ENCODE measurements at regions not wholly inside any gene's neighbourhood (a gene's known extent, or its start where the extent isn't known, plus 50 kb on each side); places are given as distances from the start of the nearest gene placed in this dataset.

GRCh38 chr7:33837356-33837851 lies 67.9 kb upstream of the BMPER start:
- no peaks in the 10 kb centered on the region for H3K36me3 ChIP-seq (ENCODE audit: control insufficient read depth, insufficient read depth, low read length)
- DNase-seq (no peak), ATAC-seq (no peak)
- no peaks in the 10 kb centered on the region for H3K4me1 ChIP-seq (ENCODE audit: control insufficient read depth, insufficient read depth, low read length)
- Mint-ChIP-seq H3K4me1 (no peaks in the 10 kb centered on the region), H3K36me3 (no peaks in the 10 kb centered on the region), H3K27ac (no peak overlapping the region), H3K9me3 (peaks cover 0 to 4% of the 10 kb centered on the region in 2 donors), H3K27me3 (ENCODE audit: low read depth in 2 of 2) (no peaks in the 10 kb centered on the region), H3K4me3 (no peak overlapping the region)
- intact Hi-C loops (cut with micrococcal nuclease): no loop called here
- 93% methylated on average over 14 of the region's 14 CpGs for WGBS (ENCODE audit: insufficient coverage)
- H3K4me3 ChIP-seq (ENCODE audit: low read length): no peak overlapping the region
- no peak overlapping the region for H3K27ac ChIP-seq (ENCODE audit: low read length)
- no peaks in the 10 kb centered on the region for H3K27me3 ChIP-seq (ENCODE audit: control insufficient read depth, insufficient read depth, low read length)
- TF ChIP-seq CTCF (IDR thresholded peaks at IDR 0.05): no peak
- no peaks in the 10 kb centered on the region for H3K9me3 ChIP-seq (ENCODE audit: control insufficient read depth, insufficient read depth, low read length)

- Mint-ChIP-seq H3K27ac (no peak overlapping the region), H3K36me3 (no peaks in the 10 kb centered on the region), H3K9me3 (peaks cover 3 to 4% of the 10 kb centered on the region in 2 donors), H3K27me3 (ENCODE audit: low read depth in 2 of 2) (no peaks in the 10 kb centered on the region), H3K4me1 (no peaks in the 10 kb centered on the region), H3K4me3 (no peak overlapping the region)
- no peaks in the 10 kb centered on the region for H3K27me3 ChIP-seq (ENCODE audit: control insufficient read depth, insufficient read depth, low read length)
- no peak for ATAC-seq
- no peaks in the 10 kb centered on the region for H3K9me3 ChIP-seq (ENCODE audit: control insufficient read depth, insufficient read depth, low read length)
- H3K36me3 ChIP-seq (ENCODE audit: control insufficient read depth, insufficient read depth, low read length): no peaks in the 10 kb centered on the region
- TF ChIP-seq CTCF (IDR thresholded peaks at IDR 0.05): no peak
- no peaks in the 10 kb centered on the region for H3K4me1 ChIP-seq (ENCODE audit: control insufficient read depth, insufficient read depth, low read length)
- intact Hi-C loops (cut with micrococcal nuclease): no loop called here
- WGBS (ENCODE audit: insufficient coverage): 79% methylated on average over 1 of the region's 1 CpG
- H3K27ac ChIP-seq (ENCODE audit: low read length): no peak overlapping the region
- no peak for DNase-seq
- no peak overlapping the region for H3K4me3 ChIP-seq (ENCODE audit: low read length)
These were observed 64.3 kb upstream of the BMPER start for GRCh38 chr7:33841031-33841430.

- no peak for DNase-seq
- intact Hi-C loops (cut with micrococcal nuclease): no loop called here
- ATAC-seq: no peak
- no peak overlapping the region for H3K27ac ChIP-seq (ENCODE audit: low read length)
- no peaks in the 10 kb centered on the region for H3K36me3 ChIP-seq (ENCODE audit: control insufficient read depth, insufficient read depth, low read length)
- Mint-ChIP-seq H3K4me1 (no peaks in the 10 kb centered on the region), H3K36me3 (no peaks in the 10 kb centered on the region), H3K4me3 (no peak overlapping the region), H3K9me3 (peaks cover 2 to 3% of the 10 kb centered on the region in 2 donors), H3K27ac (no peak overlapping the region), H3K27me3 (ENCODE audit: low read depth in 2 of 2) (no peaks in the 10 kb centered on the region)
- H3K4me1 ChIP-seq (ENCODE audit: control insufficient read depth, insufficient read depth, low read length): no peaks in the 10 kb centered on the region
- WGBS (ENCODE audit: insufficient coverage): 76% methylated on average over 2 of the region's 3 CpGs
- no peaks in the 10 kb centered on the region for H3K9me3 ChIP-seq (ENCODE audit: control insufficient read depth, insufficient read depth, low read length)
- TF ChIP-seq CTCF (IDR thresholded peaks at IDR 0.05): no peak
- H3K27me3 ChIP-seq (ENCODE audit: control insufficient read depth, insufficient read depth, low read length): no peaks in the 10 kb centered on the region
- H3K4me3 ChIP-seq (ENCODE audit: low read length): no peak overlapping the region
These were observed 63.6 kb upstream of the BMPER start for GRCh38 chr7:33841705-33842129.

GRCh38 chr7:33842150-33842549 lies 63.2 kb upstream of the BMPER start:
- Mint-ChIP-seq H3K9me3 (peaks cover 0 to 3% of the 10 kb centered on the region in 2 donors), H3K27me3 (ENCODE audit: low read depth in 2 of 2) (no peaks in the 10 kb centered on the region), H3K4me1 (no peaks in the 10 kb centered on the region), H3K27ac (no peak overlapping the region), H3K4me3 (no peak overlapping the region), H3K36me3 (no peaks in the 10 kb centered on the region)
- H3K27me3 ChIP-seq (ENCODE audit: control insufficient read depth, insufficient read depth, low read length): no peaks in the 10 kb centered on the region
- WGBS (ENCODE audit: insufficient coverage): 97% methylated on average over 3 of the region's 3 CpGs
- no peaks in the 10 kb centered on the region for H3K9me3 ChIP-seq (ENCODE audit: control insufficient read depth, insufficient read depth, low read length)
- TF ChIP-seq CTCF (IDR thresholded peaks at IDR 0.05): no peak
- no peaks in the 10 kb centered on the region for H3K4me1 ChIP-seq (ENCODE audit: control insufficient read depth, insufficient read depth, low read length)
- no peak for DNase-seq
- H3K36me3 ChIP-seq (ENCODE audit: control insufficient read depth, insufficient read depth, low read length): no peaks in the 10 kb centered on the region
- H3K27ac ChIP-seq (ENCODE audit: low read length): no peak overlapping the region
- no peak for ATAC-seq
- H3K4me3 ChIP-seq (ENCODE audit: low read length): no peak overlapping the region
- intact Hi-C loops (cut with micrococcal nuclease): no loop called here

Data from natural killer cell (primary cell).